Mesothelial cell of epicardium (in vitro differentiated cells): ENCODE measurements at regions not wholly inside any gene's neighbourhood (a gene's known extent, or its start where the extent isn't known, plus 50 kb on each side); places are given as distances from the start of the nearest gene placed in this dataset.
A peak's percentile ranks its signal among the peaks of the same experiment; 100 is the strongest.

Experiments
- DNase-seq, 2 experiments: peaks; one replicate each; pipeline ENCODE4 v3.0.0; 2021; ENCODE audit warnings: low spot score in 2 of 2; ENCODE audit not compliant: unreplicated experiment in 2 of 2
- H3K27ac Mint-ChIP-seq: 2 replicates; pipeline ENCODE4 v1.8.0; 2021; ENCODE audit warnings: mixed read lengths
- H3K27me3 Mint-ChIP-seq: 2 replicates; pipeline ENCODE4 v1.8.0; 2021; ENCODE audit warnings: low read depth, mixed read lengths
- H3K36me3 Mint-ChIP-seq: 2 replicates; pipeline ENCODE4 v1.8.0; 2021; ENCODE audit warnings: mixed read lengths
- H3K4me1 Mint-ChIP-seq: 2 replicates; pipeline ENCODE4 v1.8.0; 2021; ENCODE audit warnings: mixed read lengths
- H3K4me3 Mint-ChIP-seq: 2 replicates; pipeline ENCODE4 v1.8.0; 2021; ENCODE audit warnings: mild to moderate bottlenecking, moderate library complexity, mixed read lengths
- H3K9me3 Mint-ChIP-seq: 2 replicates; pipeline ENCODE4 v1.8.0; 2021; ENCODE audit warnings: mixed read lengths
- CTCF ChIP-seq: fragments of 200-600 bp; sonication (generic); IDR thresholded peaks from one replicate; pipeline ENCODE4 v1.5.0; 2021; ENCODE audit warnings: antibody characterized with exemption; ENCODE audit not compliant: unreplicated experiment

GRCh38 chr19:31706691-31707620 lies 357.7 kb upstream of the TSHZ3 start:
- Mint-ChIP-seq H3K4me1 (peaks cover 23% of the 10 kb centered on the region), H3K4me3 (no peak overlapping the region), H3K27me3 (peaks cover 14% of the 10 kb centered on the region), H3K27ac (no peak overlapping the region), H3K9me3 (peaks cover 16% of the 10 kb centered on the region), H3K36me3 (peaks cover 6% of the 10 kb centered on the region)
- DNase-seq: no peak
- no peak for TF ChIP-seq CTCF

- Mint-ChIP-seq H3K4me1 (peaks cover 23% of the 10 kb centered on the region), H3K4me3 (no peak overlapping the region), H3K27ac (no peak overlapping the region), H3K9me3 (peaks cover 18% of the 10 kb centered on the region), H3K36me3 (peaks cover under 1% of the 10 kb centered on the region), H3K27me3 (peaks cover 16% of the 10 kb centered on the region)
- no peak for TF ChIP-seq CTCF
- DNase-seq: no peak
Observed at GRCh38 chr19:31708520-31708919, 359.3 kb upstream of the TSHZ3 start.

- peaks cover 16% of the 10 kb centered on the region for H3K27me3 Mint-ChIP-seq
- DNase-seq: no peak
- peaks cover 23% of the 10 kb centered on the region for H3K4me1 Mint-ChIP-seq
- H3K9me3 Mint-ChIP-seq: peaks cover 14% of the 10 kb centered on the region
- H3K4me3 Mint-ChIP-seq: no peak overlapping the region
- no peak for TF ChIP-seq CTCF
- no peak overlapping the region for H3K27ac Mint-ChIP-seq
- peaks cover 2% of the 10 kb centered on the region for H3K36me3 Mint-ChIP-seq
Observed at GRCh38 chr19:31709476-31709875, 360.2 kb upstream of the TSHZ3 start.

- TF ChIP-seq CTCF: no peak
- Mint-ChIP-seq H3K27me3 (peaks cover 10% of the 10 kb centered on the region), H3K36me3 (peaks cover 2% of the 10 kb centered on the region), H3K27ac (peak overlapping the region; percentile 21), H3K9me3 (peaks cover 14% of the 10 kb centered on the region), H3K4me3 (no peak overlapping the region), H3K4me1 (peaks cover 58% of the 10 kb centered on the region)
- no peak for DNase-seq
Observed at GRCh38 chr19:31715249-31715945, 366.2 kb upstream of the TSHZ3 start.

- H3K9me3 Mint-ChIP-seq: peaks cover 14% of the 10 kb centered on the region
- peaks cover 6% of the 10 kb centered on the region for H3K27me3 Mint-ChIP-seq
- peak overlapping the region; percentile 94 for H3K27ac Mint-ChIP-seq
- H3K4me3 Mint-ChIP-seq: no peak overlapping the region
- H3K4me1 Mint-ChIP-seq: peaks cover 66% of the 10 kb centered on the region
- peak in 1 of 2 experiments; percentile 35 for DNase-seq
- peaks cover 2% of the 10 kb centered on the region for H3K36me3 Mint-ChIP-seq
- TF ChIP-seq CTCF: no peak
Observed at GRCh38 chr19:31716826-31717225, 367.6 kb upstream of the TSHZ3 start.
